ENCODE measurements at regions not wholly inside any gene's neighbourhood (a gene's known extent, or its start where the extent isn't known, plus 50 kb on each side); places are given as distances from the start of the nearest gene placed in this dataset.

GRCh38 chr2:139259422-139260051 is 479.3 kb upstream of the NXPH2 start:
- Histone ChIP-seq H3K27me3 (no peaks in the 10 kb centered on the region), H3K9me3 (no peaks in the 10 kb centered on the region), H3K27ac (no peak overlapping the region), H3K4me3 (no peak overlapping the region), H3K4me1 (no peaks in the 10 kb centered on the region), H3K36me3 (no peaks in the 10 kb centered on the region)
- intact Hi-C loops (cut with DNase I; ENCODE audit: low total_unique reads): no loop called here
- TF ChIP-seq EP300 (IDR thresholded peaks at IDR 0.05) (no peak), CTCF (IDR thresholded peaks at IDR 0.05) (no peak), POLR2A (IDR thresholded peaks at IDR 0.05) (no peak), POLR2AphosphoS5 (IDR thresholded peaks at IDR 0.05) (no peak)
- no peak for DNase-seq
- 87 to 91% (median 90%) methylated on average over 5 of the region's 5 CpGs for WGBS, 5 donors

- Histone ChIP-seq H3K4me3 (no peak overlapping the region), H3K9me3 (no peaks in the 10 kb centered on the region), H3K36me3 (no peaks in the 10 kb centered on the region), H3K27me3 (no peaks in the 10 kb centered on the region), H3K27ac (no peak overlapping the region), H3K4me1 (no peaks in the 10 kb centered on the region)
- intact Hi-C loops (cut with DNase I; ENCODE audit: low total_unique reads): no loop called here
- WGBS, 5 donors: 83 to 90% (median 88%) methylated on average over 3 of the region's 3 CpGs
- TF ChIP-seq POLR2AphosphoS5 (IDR thresholded peaks at IDR 0.05): no peak
- no peak for TF ChIP-seq POLR2A (IDR thresholded peaks at IDR 0.05)
- TF ChIP-seq CTCF (IDR thresholded peaks at IDR 0.05): no peak
- TF ChIP-seq EP300 (IDR thresholded peaks at IDR 0.05): no peak
- no peak for DNase-seq
These were observed 461.1 kb upstream of the NXPH2 start for GRCh38 chr2:139241286-139241685.

GRCh38 chr2:139237023-139237422 is 456.8 kb upstream of the NXPH2 start:
- H3K27me3 ChIP-seq: no peaks in the 10 kb centered on the region
- no peak for DNase-seq
- H3K4me1 ChIP-seq: no peaks in the 10 kb centered on the region
- intact Hi-C loops (cut with DNase I; ENCODE audit: low total_unique reads): no loop called here
- no peaks in the 10 kb centered on the region for H3K9me3 ChIP-seq
- no peak overlapping the region for H3K27ac ChIP-seq
- WGBS, 5 donors: 85 to 89% (median 87%) methylated on average over 3 of the region's 3 CpGs
- H3K4me3 ChIP-seq: no peak overlapping the region
- no peak for TF ChIP-seq EP300 (IDR thresholded peaks at IDR 0.05)
- TF ChIP-seq POLR2AphosphoS5 (IDR thresholded peaks at IDR 0.05): no peak
- no peak for TF ChIP-seq CTCF (IDR thresholded peaks at IDR 0.05)
- no peak for TF ChIP-seq POLR2A (IDR thresholded peaks at IDR 0.05)
- no peaks in the 10 kb centered on the region for H3K36me3 ChIP-seq

- H3K4me1 ChIP-seq: no peaks in the 10 kb centered on the region
- WGBS, 5 donors: 64 to 78% (median 75%) methylated on average over 5 of the region's 5 CpGs
- no peak for DNase-seq
- intact Hi-C loops (cut with DNase I; ENCODE audit: low total_unique reads): no loop called here
- no peak overlapping the region for H3K27ac ChIP-seq
- no peak overlapping the region for H3K4me3 ChIP-seq
- no peaks in the 10 kb centered on the region for H3K36me3 ChIP-seq
- H3K9me3 ChIP-seq: no peaks in the 10 kb centered on the region
- H3K27me3 ChIP-seq: no peaks in the 10 kb centered on the region
- TF ChIP-seq POLR2A (IDR thresholded peaks at IDR 0.05) (no peak), CTCF (IDR thresholded peaks at IDR 0.05) (no peak), POLR2AphosphoS5 (IDR thresholded peaks at IDR 0.05) (no peak)
These were observed 450.7 kb upstream of the NXPH2 start for GRCh38 chr2:139230881-139231280.
